GM12878 (cell line): ENCODE measurements at regions not wholly inside any gene's neighbourhood (a gene's known extent, or its start where the extent isn't known, plus 50 kb on each side); places are given as distances from the start of the nearest gene placed in this dataset.

ENCODE experiments used
- CBX5 ChIP-seq: sonication (generic); IDR thresholded peaks from 2 replicates; pipeline ENCODE4 v1.6.1; 2016; ENCODE audit warnings: low read depth, moderate library complexity, mild to moderate bottlenecking, inconsistent platforms
- CHD1 ChIP-seq: IDR thresholded peaks from 2 replicates; pipeline ENCODE4 v1.6.1; 2012; ENCODE audit warnings: low read depth, low read length, improper control_type of control experiment
- HCFC1 ChIP-seq: fragments of 150-350 bp; IDR thresholded peaks from 2 replicates; pipeline ENCODE4 v1.6.1; 2014; ENCODE audit warnings: low read length
- NFYB ChIP-seq: IDR thresholded peaks from 2 replicates; pipeline ENCODE4 v1.6.1; 2011; ENCODE audit warnings: low read depth, mild to moderate bottlenecking, low read length, improper control_type of control experiment, moderate library complexity; ENCODE audit not compliant: insufficient read depth
- POLR2A ChIP-seq: IDR thresholded peaks from 2 replicates; pipeline ENCODE4 v1.6.1; 2011; ENCODE audit warnings: low read depth, mild to moderate bottlenecking, low read length
- POLR2AphosphoS5 ChIP-seq: IDR thresholded peaks from 2 replicates; pipeline ENCODE4 v1.6.1; 2011; ENCODE audit warnings: mild to moderate bottlenecking, low read length, inconsistent platforms
- RAD21 ChIP-seq: IDR thresholded peaks from 2 replicates; pipeline ENCODE4 v1.6.1; 2011; ENCODE audit warnings: mild to moderate bottlenecking, low read depth, low read length, moderate library complexity; ENCODE audit not compliant: insufficient read depth
- SMAD1 ChIP-seq: fragments of 450-650 bp; IDR thresholded peaks from 2 replicates; pipeline ENCODE4 v1.6.1; 2018; ENCODE audit warnings: mild to moderate bottlenecking, low read depth; ENCODE audit not compliant: partially characterized antibody
- TF ChIP-seq, protein P1 (sequence below), 3 experiments: IDR thresholded peaks in 2 of 3; conservative IDR thresholded peaks in 1 of 3; 2 replicates each; pipeline ENCODE4 v1.5.1; 2011; ENCODE audit warnings: low read depth in 3 of 3, low read length in 3 of 3, mild to moderate bottlenecking in 3 of 3, control low read depth in 2 of 3, moderate library complexity in 2 of 3, inconsistent platforms in 1 of 3, mixed read lengths in 1 of 3; ENCODE audit not compliant: control insufficient read depth in 2 of 3, insufficient read depth in 1 of 3; ENCODE audit errors: extremely low read depth in 1 of 3
- TF ChIP-seq, protein P2 (sequence below): fragments of 450-650 bp; IDR thresholded peaks from 2 replicates; pipeline ENCODE4 v1.6.1; 2017; ENCODE audit warnings: antibody characterized with exemption, mild to moderate bottlenecking, moderate library complexity

- TF ChIP-seq CHD1 (no peak), NFYB (no peak), SMAD1 (no peak), CBX5 (no peak), RAD21 (no peak), HCFC1 (no peak), POLR2AphosphoS5 (no peak), POLR2A (no peak)
- TF ChIP-seq, protein P1, sequence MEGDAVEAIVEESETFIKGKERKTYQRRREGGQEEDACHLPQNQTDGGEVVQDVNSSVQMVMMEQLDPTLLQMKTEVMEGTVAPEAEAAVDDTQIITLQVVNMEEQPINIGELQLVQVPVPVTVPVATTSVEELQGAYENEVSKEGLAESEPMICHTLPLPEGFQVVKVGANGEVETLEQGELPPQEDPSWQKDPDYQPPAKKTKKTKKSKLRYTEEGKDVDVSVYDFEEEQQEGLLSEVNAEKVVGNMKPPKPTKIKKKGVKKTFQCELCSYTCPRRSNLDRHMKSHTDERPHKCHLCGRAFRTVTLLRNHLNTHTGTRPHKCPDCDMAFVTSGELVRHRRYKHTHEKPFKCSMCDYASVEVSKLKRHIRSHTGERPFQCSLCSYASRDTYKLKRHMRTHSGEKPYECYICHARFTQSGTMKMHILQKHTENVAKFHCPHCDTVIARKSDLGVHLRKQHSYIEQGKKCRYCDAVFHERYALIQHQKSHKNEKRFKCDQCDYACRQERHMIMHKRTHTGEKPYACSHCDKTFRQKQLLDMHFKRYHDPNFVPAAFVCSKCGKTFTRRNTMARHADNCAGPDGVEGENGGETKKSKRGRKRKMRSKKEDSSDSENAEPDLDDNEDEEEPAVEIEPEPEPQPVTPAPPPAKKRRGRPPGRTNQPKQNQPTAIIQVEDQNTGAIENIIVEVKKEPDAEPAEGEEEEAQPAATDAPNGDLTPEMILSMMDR (IDR thresholded peaks at IDR 0.05 in 2 of 3, conservative IDR thresholded peaks at IDR 0.05 in 1 of 3; ENCODE audit: control insufficient read depth in 2 of 3, extremely low read depth in 1 of 3, insufficient read depth in 1 of 3, low read depth in 3 of 3, low read length in 3 of 3) = no peak
- TF ChIP-seq, protein P2, sequence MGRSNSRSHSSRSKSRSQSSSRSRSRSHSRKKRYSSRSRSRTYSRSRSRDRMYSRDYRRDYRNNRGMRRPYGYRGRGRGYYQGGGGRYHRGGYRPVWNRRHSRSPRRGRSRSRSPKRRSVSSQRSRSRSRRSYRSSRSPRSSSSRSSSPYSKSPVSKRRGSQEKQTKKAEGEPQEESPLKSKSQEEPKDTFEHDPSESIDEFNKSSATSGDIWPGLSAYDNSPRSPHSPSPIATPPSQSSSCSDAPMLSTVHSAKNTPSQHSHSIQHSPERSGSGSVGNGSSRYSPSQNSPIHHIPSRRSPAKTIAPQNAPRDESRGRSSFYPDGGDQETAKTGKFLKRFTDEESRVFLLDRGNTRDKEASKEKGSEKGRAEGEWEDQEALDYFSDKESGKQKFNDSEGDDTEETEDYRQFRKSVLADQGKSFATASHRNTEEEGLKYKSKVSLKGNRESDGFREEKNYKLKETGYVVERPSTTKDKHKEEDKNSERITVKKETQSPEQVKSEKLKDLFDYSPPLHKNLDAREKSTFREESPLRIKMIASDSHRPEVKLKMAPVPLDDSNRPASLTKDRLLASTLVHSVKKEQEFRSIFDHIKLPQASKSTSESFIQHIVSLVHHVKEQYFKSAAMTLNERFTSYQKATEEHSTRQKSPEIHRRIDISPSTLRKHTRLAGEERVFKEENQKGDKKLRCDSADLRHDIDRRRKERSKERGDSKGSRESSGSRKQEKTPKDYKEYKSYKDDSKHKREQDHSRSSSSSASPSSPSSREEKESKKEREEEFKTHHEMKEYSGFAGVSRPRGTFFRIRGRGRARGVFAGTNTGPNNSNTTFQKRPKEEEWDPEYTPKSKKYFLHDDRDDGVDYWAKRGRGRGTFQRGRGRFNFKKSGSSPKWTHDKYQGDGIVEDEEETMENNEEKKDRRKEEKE = no peak
Observed at GRCh38 chr10:128922619-128923196, 544.3 kb upstream of the MGMT start.
